MCF 10A (cell line): ENCODE measurements at regions not wholly inside any gene's neighbourhood (a gene's known extent, or its start where the extent isn't known, plus 50 kb on each side); places are given as distances from the start of the nearest gene placed in this dataset.

ENCODE experiments used
- BruUV-seq: library from RNA; stranded (reverse); fragments of 400-500 nt; replicated peaks from 2 replicates; lab custom pipeline; 2021; lab: Mats Ljungman, UMichigan
- CTCF ChIA-PET: fragments of 300-600 bp; sonication (Branson Sonifier 250); formaldehyde crosslinking; extraction: SDS; loops from one replicate; lab custom pipeline; 2021; ENCODE audit warnings: antibody characterized with exemption, inconsistent platforms; lab: Yijun Ruan, JAX
- POLR2A ChIA-PET: fragments of 300-600, 350-650 bp; sonication (Branson Sonifier 250); formaldehyde crosslinking; extraction: SDS; loops from one replicate; lab custom pipeline; 2020; ENCODE audit warnings: antibody characterized with exemption, inconsistent platforms; lab: Yijun Ruan, JAX
- DNase-seq: peaks from one replicate; pipeline ENCODE4 v3.0.0-alpha.2; 2018; ENCODE audit not compliant: unreplicated experiment
- H3K27ac Mint-ChIP-seq: one replicate; pipeline ENCODE4 v1.8.0; 2022; ENCODE audit warnings: mild to moderate bottlenecking, low read depth, mixed read lengths; ENCODE audit not compliant: unreplicated experiment
- H3K27me3 Mint-ChIP-seq: one replicate; pipeline ENCODE4 v1.8.0; 2022; ENCODE audit warnings: mixed read lengths; ENCODE audit not compliant: insufficient read depth, unreplicated experiment
- H3K36me3 Mint-ChIP-seq: one replicate; pipeline ENCODE4 v1.8.0; 2022; ENCODE audit warnings: mild to moderate bottlenecking, moderate library complexity, mixed read lengths; ENCODE audit not compliant: insufficient read depth, unreplicated experiment
- H3K4me1 Mint-ChIP-seq: one replicate; pipeline ENCODE4 v1.8.0; 2022; ENCODE audit warnings: mixed read lengths; ENCODE audit not compliant: insufficient read depth, unreplicated experiment
- H3K4me3 Mint-ChIP-seq: one replicate; pipeline ENCODE4 v1.8.0; 2022; ENCODE audit warnings: mild to moderate bottlenecking, moderate library complexity, mixed read lengths; ENCODE audit not compliant: unreplicated experiment
- H3K9me3 Mint-ChIP-seq: one replicate; pipeline ENCODE4 v1.8.0; 2022; ENCODE audit warnings: mixed read lengths; ENCODE audit not compliant: unreplicated experiment
- intact Hi-C: fragments of 100-400 bp; cut with micrococcal nuclease; formaldehyde crosslinking; loops from 2 replicates; pipeline ENCODE4 v1.14.1; 2022
- TF ChIP-seq, protein P1 (sequence below): fragments of 200-600 bp; IDR thresholded peaks from one replicate; pipeline ENCODE4 v1.8.0; 2022; ENCODE audit warnings: antibody characterized with exemption, mild to moderate bottlenecking; ENCODE audit not compliant: unreplicated experiment

DNA sequence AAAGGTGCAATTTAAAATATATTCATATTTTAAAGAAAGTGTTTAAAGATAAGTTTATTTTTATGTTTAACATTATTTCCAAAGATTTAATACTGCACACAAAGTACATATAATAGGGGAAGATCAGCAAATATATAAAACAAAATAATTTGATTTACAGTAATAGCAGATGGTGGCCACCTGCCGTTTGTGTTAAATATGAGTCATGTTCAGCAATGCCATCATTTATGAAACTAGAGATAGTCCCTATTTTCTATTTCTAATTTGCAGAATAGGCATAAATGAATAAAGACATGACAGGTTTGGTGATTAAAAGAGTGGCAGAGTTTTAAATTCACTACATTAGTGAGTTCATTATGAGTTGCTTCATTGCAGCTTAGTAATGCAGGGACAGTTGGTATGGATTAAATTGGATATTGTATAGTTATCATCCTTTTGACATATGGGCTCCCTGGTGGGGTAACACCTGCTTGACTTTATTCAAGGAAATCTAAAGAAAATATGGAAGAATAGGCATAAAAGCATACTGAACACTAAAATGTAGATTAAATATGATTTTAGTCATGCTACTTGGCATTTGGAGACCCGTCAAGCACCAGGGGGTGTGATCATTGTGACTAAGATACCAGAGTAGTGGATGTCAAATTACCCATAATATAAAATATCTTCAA is 78.8 kb upstream of the BANK1 start:
- POLR2A ChIA-PET = no interaction called here
- Mint-ChIP-seq H3K4me1 (peaks cover 9% of the 10 kb centered on the region), H3K27me3 (no peaks in the 10 kb centered on the region), H3K4me3 (no peak overlapping the region), H3K27ac (no peak overlapping the region), H3K36me3 (peaks cover 11% of the 10 kb centered on the region), H3K9me3 (no peaks in the 10 kb centered on the region)
- no TSS peak for BruUV-seq
- TF ChIP-seq, protein P1, sequence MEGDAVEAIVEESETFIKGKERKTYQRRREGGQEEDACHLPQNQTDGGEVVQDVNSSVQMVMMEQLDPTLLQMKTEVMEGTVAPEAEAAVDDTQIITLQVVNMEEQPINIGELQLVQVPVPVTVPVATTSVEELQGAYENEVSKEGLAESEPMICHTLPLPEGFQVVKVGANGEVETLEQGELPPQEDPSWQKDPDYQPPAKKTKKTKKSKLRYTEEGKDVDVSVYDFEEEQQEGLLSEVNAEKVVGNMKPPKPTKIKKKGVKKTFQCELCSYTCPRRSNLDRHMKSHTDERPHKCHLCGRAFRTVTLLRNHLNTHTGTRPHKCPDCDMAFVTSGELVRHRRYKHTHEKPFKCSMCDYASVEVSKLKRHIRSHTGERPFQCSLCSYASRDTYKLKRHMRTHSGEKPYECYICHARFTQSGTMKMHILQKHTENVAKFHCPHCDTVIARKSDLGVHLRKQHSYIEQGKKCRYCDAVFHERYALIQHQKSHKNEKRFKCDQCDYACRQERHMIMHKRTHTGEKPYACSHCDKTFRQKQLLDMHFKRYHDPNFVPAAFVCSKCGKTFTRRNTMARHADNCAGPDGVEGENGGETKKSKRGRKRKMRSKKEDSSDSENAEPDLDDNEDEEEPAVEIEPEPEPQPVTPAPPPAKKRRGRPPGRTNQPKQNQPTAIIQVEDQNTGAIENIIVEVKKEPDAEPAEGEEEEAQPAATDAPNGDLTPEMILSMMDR = no peak
- CTCF ChIA-PET = interaction anchor here (0.6 to 0.7 kb wide), 2 partner anchors 297 to 857 kb away, joined by 3 read pairs; no protein-coding TSS in a partner anchor
- DNase-seq = no peak
- intact Hi-C loops = no loop called here

DNA sequence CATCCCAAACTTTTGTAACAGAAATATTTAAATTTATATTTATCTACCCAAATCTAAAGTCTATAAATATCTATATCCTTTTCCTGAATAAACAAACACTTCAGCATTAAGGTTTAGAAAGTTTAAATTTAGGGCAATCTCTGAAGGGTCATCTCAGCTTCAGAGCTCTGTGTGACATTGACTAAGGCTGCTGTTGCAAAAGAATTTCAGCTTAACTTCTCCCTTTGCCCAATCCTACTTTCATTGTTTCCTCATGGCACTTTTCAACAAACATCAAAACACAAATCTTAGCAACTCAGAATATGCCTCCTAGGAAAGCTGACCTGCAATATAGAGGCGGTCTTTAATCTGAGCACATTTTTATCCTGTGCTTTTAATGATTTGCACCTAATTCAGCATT is 79.7 kb upstream of the BANK1 start:
- H3K27me3 Mint-ChIP-seq = no peaks in the 10 kb centered on the region
- peaks cover 11% of the 10 kb centered on the region for H3K36me3 Mint-ChIP-seq
- H3K27ac Mint-ChIP-seq = no peak overlapping the region
- no peak for DNase-seq
- intact Hi-C loops = no loop called here
- CTCF ChIA-PET = interaction anchor here (0.7 kb wide), 1 partner anchor 297 kb away, joined by 3 read pairs; no protein-coding TSS in a partner anchor
- H3K9me3 Mint-ChIP-seq = no peaks in the 10 kb centered on the region
- POLR2A ChIA-PET = no interaction called here
- H3K4me3 Mint-ChIP-seq = no peak overlapping the region
- H3K4me1 Mint-ChIP-seq = peaks cover 9% of the 10 kb centered on the region
- BruUV-seq = no TSS peak
- TF ChIP-seq, protein P1 = no peak

DNA sequence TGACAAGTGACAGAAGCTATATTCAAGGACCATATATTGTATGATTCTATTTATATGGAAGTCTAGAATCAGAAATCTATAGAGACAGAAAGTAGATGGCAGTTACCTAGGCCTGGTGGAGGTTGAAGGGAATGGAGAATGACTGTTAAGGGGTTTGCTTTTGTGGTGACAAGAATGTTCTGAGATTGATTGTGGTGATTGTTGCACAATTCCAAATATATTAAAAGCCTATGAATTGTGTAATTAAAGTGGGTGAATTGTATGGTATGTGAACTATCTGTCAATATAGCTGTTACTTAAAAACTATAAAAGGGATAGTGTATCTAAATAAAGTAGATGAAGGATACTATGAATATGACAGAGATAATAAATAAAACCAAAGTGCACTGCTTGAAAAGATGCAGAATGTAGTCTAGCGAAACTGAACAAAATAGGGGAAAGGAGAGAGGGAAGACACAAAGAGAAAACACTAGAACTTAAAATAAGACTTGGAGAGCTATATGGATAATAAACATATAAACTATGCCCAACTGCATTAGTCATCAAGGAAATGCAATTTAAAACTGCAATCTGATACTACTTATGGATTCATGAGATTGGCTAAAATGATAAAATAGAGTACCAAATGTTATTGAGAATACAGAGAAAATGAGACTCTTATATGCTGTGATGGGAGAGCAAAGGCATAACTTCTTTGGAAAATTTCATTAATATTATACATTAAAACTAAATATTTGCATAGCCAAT is 82.1 kb upstream of the BANK1 start:
- DNase-seq = no peak
- Mint-ChIP-seq H3K9me3 (no peaks in the 10 kb centered on the region), H3K27me3 (no peaks in the 10 kb centered on the region), H3K4me1 (peaks cover 9% of the 10 kb centered on the region), H3K36me3 (peaks cover 11% of the 10 kb centered on the region), H3K4me3 (no peak overlapping the region), H3K27ac (no peak overlapping the region)
- ChIA-PET POLR2A (interaction anchor here (0.6 kb wide), 1 partner anchor 10 kb away, joined by 3 read pairs; no protein-coding TSS in a partner anchor), CTCF (interaction anchor here (2.2 kb wide), 1 partner anchor 21 kb away, joined by 5 read pairs; no protein-coding TSS in a partner anchor)
- TF ChIP-seq, protein P1 = no peak
- intact Hi-C loops = no loop called here
- BruUV-seq = no TSS peak

DNA sequence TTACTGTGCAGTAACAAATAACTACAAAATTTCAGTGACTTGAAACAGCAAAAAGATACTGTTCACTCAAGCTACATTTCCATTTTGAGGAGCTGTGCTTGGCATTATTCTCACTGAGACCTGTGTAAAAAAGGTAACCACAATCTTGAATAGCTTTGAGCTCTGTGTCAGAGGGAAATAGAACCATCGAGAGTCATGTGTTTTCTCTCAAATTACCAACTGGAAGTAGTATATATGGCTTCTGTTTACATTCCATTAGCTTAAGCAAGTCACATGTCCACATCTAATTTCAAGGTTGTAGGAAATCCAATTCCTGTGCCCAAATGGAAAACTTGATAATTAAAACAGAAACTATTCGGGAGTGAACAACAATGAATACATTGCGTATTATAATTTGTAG is 82.9 kb upstream of the BANK1 start:
- BruUV-seq = no TSS peak
- no peaks in the 10 kb centered on the region for H3K9me3 Mint-ChIP-seq
- DNase-seq = no peak
- ChIA-PET CTCF (interaction anchor here (2.2 kb wide), 1 partner anchor 22 kb away, joined by 5 read pairs; no protein-coding TSS in a partner anchor), POLR2A (interaction anchor here (0.6 to 0.7 kb wide), 2 partner anchors 358 to 1690 kb away, joined by 3 read pairs; no protein-coding TSS in a partner anchor)
- H3K27ac Mint-ChIP-seq = no peak overlapping the region
- H3K4me1 Mint-ChIP-seq = peaks cover 9% of the 10 kb centered on the region
- TF ChIP-seq, protein P1 = no peak
- no peaks in the 10 kb centered on the region for H3K27me3 Mint-ChIP-seq
- no peak overlapping the region for H3K4me3 Mint-ChIP-seq
- H3K36me3 Mint-ChIP-seq = peaks cover 11% of the 10 kb centered on the region
- intact Hi-C loops = no loop called here
